ENCODE measurements at regions not wholly inside any gene's neighbourhood (a gene's known extent, or its start where the extent isn't known, plus 50 kb on each side); places are given as distances from the start of the nearest gene placed in this dataset.

DNA sequence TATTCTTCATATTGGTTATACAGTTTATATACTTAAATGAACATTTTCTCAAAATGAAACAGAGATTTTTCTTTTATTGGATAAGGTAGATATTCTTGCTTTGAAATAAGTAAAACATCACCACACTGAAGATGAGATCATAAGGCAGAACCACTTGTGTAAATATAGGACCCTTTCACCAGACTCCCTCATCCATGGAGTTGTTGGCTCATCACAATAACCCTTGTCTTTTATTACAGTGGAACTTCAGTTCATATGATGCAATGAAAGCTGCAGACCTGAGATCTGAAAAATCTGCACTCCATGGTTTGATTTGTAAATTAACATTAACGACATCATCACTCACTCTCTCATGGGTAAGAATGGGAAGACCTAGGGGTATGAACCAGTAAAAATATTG is 51.9 kb upstream of the DBX2 start:
- no peak for DNase-seq

DNA sequence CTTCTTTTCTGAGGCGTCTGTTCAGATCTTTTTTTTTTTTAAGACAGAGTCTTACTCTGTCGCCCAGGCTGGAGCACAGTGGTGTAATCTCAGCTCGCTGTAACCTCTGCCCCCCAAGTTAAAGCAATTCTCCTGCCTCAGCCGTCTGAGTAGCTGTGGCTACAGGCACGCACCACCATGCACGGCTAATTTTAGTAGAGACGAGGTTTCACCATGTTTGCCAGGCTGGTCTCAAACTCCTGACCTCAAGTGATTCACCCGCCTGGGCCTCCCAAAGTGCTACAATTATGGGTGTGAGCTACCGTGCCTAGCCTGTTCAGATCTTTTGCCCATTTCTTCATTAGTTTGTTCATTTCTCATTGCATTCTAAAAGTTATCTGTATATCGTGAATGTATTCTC is 55.1 kb upstream of the DBX2 start:
- no peak for DNase-seq

DNA sequence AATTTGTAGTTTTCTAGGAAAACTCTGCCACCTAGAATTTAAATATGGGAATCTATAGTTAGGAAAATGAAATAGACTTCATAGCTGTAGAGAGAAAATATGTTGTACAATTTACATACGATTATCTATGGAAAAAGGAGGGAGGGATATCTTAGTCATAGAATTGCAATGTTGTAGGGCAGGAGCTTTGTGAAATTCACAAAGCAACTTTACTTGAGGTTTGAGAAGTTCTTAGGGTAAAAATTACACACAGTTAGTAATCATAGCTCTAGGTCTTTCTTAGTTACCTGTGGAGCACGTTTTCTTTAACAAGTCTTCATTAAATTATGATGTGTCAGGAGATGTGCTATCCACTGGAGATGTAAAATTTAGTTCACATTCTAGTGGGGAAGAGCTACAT is 61.4 kb upstream of the DBX2 start:
- DNase-seq = no peak

DNA sequence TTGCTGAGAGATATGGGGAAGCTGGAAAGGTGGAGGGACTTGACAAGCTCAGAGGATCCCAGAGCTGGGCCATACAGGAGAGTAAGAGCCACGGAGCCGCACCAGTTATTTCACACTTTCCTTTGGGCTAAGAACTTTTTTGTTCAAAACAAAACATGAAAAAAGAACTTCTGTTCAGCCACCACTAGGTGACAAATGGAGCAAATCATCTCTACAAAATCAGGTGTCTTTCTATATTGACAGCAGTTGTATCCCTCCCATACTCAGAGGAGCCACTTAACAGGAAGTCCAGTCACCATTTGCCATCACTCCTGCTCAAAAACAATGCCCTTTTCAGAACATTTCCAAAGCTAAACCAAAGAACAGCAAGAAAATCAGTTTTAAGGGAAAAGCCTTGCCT is 70.3 kb upstream of the DBX2 start:
- DNase-seq = no peak

DNA sequence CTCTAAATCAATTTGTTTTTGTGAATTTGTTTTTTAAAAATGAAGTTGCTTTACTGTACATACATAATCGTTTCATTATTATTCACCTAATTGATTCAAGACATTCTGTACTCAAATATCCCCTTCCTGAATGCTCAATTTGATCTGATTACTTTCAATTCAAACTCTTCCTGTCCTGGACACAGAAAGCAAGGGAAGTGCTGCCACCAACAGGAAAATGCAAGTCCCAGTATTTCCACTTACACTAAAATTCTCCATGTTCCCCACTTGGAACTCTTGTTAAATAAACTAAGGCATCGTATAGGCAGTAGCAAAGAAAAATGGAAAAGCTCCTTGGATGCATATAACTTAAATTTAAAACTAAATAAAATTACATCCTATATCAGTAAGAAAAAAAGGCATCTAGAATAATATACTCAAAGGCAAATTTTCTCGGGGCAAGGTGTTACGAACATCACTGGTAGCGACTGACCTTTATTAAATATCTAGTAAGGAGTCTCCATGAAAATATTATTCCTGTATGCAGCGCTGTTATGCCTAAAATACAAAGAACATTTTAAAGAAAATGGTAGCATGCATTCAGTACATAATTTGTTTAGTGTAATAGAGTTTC is 72.0 kb upstream of the DBX2 start:
- peak; percentile 18 for DNase-seq

DNA sequence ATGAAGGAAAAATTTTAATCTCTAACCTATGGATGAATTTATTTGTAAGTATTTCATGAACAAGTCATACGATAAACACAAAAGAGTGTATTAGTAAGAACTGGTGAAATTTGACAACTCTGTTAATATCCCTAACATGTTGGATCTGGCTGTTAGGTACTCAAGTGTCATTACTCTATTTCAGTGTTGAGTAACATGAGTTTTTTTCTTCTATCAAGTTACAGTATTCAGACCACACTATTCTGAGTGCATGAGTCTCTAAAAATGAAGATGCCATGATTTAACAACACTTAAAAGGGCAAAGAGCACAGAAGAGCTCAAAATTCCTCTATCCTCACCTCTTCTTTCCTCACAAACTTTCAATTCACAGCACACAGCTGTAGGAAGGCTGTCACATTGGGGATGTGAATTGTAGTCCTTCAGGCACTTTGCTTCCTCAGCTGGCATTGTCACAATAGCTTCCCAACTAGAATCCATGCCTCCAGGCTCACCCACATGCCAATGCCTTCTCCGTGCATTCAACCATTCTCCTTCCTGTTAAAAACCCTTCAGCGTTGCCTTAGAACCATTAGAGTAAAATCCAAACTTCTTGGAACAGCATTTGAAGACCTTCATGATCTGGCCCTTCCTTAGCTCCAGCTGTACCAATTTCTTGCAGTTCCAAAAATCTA is 73.7 kb upstream of the DBX2 start:
- DNase-seq = no peak

DNA sequence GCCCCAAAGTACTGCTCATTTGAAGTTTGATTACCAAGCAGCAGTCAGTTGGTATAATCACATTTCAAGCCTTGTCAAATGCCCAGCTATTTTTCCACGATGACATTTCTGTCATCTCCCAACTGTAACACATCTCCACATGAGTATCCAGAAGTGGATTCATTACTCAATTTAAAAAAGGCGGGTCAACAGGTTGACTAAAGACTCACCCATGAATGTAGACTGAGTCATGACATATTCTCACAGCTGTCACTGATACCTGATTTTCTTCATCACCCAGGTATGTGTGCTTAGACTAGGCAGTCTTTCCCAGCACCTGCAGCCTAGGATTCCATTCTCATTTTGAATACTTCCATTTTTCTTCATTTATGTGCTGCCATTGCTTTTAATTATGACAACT is 75.1 kb upstream of the DBX2 start:
- DNase-seq = no peak

DNA sequence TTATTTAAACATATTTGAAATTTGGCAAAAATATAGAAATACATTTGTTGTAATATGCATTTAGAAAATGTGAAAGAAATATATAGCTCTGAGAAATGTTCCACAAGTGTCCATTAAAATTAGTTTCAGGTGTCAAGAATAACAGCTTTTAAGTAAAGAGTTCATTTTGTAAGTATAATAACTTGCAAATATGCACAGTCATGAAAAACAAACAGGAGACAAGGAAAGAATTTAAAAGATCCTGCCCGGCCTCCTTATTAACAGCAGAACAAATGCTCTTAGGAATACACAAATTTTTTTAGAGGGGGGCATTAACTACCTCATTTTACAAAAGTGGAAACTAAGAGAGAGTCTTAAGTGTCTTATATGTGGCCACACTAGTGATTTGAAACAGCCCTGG is 77.7 kb upstream of the DBX2 start:
- no peak for DNase-seq

DNA sequence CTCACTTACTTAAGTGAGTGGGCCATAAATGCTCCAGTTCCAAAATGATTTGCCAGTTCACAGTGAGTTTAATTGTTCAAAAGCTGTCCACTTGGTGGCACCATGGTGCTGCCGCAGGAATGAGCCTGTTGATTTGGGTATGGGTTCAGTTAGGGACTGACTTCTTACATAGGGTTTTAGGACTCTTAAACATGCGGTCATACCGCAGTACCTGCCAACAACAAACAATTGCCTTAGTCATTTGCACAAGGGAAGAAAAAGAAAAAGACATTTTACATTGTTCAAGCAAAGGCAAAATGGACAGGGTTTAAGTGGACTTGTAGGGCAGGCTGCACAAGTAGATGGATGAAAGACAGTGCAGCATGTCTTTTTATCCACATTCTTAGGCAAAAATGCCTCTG is 80.0 kb upstream of the DBX2 start:
- DNase-seq = peak; percentile 54

DNA sequence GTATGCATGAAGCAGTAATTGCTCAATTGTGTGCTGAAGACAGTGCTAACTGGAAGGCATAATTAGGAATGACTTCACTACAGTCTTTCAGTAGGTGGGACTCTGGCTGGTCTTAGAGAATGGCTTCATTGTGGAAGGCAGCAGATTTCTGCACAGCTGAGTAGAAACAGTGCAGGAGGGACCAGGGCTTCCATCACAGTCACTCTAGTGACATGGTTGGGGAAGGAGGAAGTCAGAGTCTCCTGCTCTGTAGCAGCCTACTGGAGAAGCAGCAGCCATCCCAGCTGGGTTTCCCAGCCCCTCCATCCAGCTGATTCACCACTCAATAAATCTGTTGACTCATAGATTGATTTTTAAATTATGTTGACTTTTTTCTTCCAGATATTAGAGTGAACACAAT is 80.6 kb upstream of the DBX2 start:
- no peak for DNase-seq

DNA sequence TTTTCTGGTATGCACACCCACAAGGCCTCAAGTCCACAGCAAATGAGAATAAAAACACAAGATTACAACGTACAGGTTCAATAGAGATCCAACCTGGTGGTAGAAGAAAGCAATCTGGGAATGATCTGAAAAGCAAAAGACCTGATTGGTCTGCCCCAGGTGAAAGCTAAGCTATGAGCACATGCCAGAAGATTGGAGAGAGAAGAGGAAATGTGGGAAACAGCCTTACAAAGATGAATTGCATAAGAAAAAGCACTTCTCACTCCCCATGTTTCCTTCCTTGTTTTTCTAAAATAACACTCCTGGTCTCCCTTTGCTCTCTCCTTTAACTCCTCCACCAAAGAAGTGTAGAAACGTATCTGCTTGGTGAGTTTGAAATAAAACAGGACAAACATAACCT is 77.3 kb upstream of the ANO6 start:
- no peak for DNase-seq

DNA sequence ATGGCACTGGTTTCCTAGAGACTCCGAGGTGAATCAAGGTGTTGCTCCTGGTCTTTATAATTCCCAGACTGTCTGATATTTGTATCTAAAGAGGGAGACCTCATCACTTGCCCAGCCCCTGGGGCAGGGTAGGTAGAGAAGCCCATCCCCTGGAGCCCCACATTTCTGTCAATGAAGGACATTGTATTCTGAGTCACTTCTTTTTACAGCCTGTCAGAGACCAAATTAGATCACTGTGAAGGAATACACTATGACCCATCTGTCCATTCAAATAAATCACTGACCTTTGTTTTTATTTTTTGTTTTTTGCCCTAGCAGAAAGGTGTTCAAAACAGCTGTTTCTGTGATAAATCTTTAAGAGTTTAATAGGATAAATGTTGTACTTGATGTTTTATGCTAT is 67.9 kb upstream of the ANO6 start:
- DNase-seq = no peak

DNA sequence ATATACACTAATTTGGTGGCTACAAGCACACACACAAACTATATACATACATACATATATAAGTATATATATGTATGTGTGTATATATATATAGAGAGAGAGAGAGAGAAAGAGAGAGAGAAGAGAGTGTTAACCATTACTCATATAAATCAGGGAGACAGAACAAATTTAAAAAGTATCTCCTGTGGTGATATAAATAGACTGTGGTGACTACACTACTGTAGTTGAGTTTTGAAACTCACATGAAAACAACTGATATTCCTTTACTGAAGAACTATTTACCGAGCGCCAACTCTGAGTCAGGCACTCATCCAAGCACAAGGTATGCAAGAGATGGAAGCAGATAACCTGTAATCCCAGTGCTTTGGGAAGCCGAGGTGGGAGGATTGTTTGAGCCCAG is 67.3 kb upstream of the ANO6 start:
- DNase-seq = no peak

DNA sequence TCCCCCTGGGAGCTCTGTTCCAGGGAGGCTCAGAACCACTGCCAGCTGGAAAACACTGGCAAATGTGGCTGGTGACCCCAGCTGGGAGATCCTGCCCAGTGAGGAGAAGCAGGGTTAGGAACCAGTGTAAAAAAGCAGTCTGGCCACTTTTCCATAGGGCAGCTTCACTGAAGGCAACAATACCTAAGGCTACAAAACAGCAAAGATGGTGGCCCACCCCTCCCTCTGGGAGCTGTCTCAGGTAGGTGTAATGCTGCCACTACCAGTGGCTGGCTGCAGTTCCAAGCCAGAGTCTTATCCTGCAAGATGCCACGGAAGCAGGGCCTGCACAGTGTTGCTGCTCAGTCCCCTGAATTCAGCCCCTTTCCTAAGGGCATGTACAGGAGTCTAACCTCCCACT is 50.6 kb upstream of the ANO6 start:
- no peak for DNase-seq

DNA sequence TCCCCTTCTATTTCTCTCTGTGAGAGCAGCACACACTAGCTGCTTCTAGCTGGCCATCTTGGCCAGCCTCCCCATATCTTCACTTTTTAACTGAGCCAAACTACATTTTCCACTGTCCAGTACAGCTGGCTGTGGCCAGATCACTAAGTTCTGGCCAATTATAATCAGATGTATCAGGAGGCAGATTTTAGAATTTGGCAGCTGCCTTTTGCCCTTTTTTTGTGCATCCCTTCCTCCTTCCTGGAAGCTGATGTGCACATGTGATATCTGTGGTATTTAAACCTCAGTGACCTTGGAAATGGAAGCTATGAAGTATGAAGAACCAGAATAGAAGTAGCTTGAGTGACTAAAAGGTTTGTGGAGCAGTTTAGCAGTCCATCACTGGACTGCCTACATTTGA is 49.8 kb upstream of the ANO6 start:
- no peak for DNase-seq
